Trophoblast cell (in vitro differentiated cells and primary cell): ENCODE measurements at regions not wholly inside any gene's neighbourhood (a gene's known extent, or its start where the extent isn't known, plus 50 kb on each side); places are given as distances from the start of the nearest gene placed in this dataset.
"Not testable (repeated sequence)": the region's sequence is repeated elsewhere in the genome, so short reads cannot be mapped to it uniquely, and the experiment has no call there.

Source experiments
- DNase-seq, 2 donors: peaks; one replicate each; pipeline ENCODE4 v3.0.0-alpha.2; 2016
- H2AFZ ChIP-seq: 2 replicates; pipeline ENCODE4 v1.6.1; 2013; ENCODE audit warnings: low read length, moderate library complexity, mild to moderate bottlenecking; ENCODE audit not compliant: insufficient read depth, poor library complexity
- H2AK5ac ChIP-seq: 2 replicates; pipeline ENCODE4 v1.6.1; 2013; ENCODE audit warnings: mild to moderate bottlenecking, low read length
- H2BK120ac ChIP-seq: 2 replicates; pipeline ENCODE4 v1.6.1; 2013; ENCODE audit warnings: low read length, mild to moderate bottlenecking, moderate library complexity; ENCODE audit not compliant: insufficient read depth, poor library complexity
- H2BK12ac ChIP-seq: 2 replicates; pipeline ENCODE4 v1.6.1; 2013; ENCODE audit warnings: mild to moderate bottlenecking, low read length, moderate library complexity
- H2BK5ac ChIP-seq: 2 replicates; pipeline ENCODE4 v1.6.1; 2013; ENCODE audit warnings: low read length, low read depth, moderate library complexity, mild to moderate bottlenecking; ENCODE audit not compliant: poor library complexity
- H3K14ac ChIP-seq: 2 replicates; pipeline ENCODE4 v1.6.1; 2013; ENCODE audit warnings: mild to moderate bottlenecking, low read length
- H3K18ac ChIP-seq: 2 replicates; pipeline ENCODE4 v1.6.1; 2013; ENCODE audit warnings: mild to moderate bottlenecking, low read length
- H3K23ac ChIP-seq: 2 replicates; pipeline ENCODE4 v1.6.1; 2013; ENCODE audit warnings: low read length
- H3K27ac ChIP-seq: 2 replicates; pipeline ENCODE4 v1.5.1; 2013; ENCODE audit warnings: low read depth, mild to moderate bottlenecking, inconsistent platforms, low read length, moderate library complexity
- H3K27me3 ChIP-seq: 2 replicates; pipeline ENCODE4 v1.6.1; 2013; ENCODE audit warnings: inconsistent platforms, mild to moderate bottlenecking, low read length, moderate library complexity; ENCODE audit not compliant: insufficient read depth
- H3K36me3 ChIP-seq, 2 experiments: 1 replicate in 1 of 2; 2 replicates in 1 of 2; pipeline ENCODE4 v1.6.1; 2013; ENCODE audit warnings: low read length in 2 of 2, mild to moderate bottlenecking in 2 of 2, moderate library complexity in 1 of 2; ENCODE audit not compliant: insufficient read depth in 2 of 2, control insufficient read depth in 1 of 2
- H3K4ac ChIP-seq: 2 replicates; pipeline ENCODE4 v1.6.1; 2013; ENCODE audit warnings: low read depth, mild to moderate bottlenecking, low read length, moderate library complexity
- H3K4me1 ChIP-seq, 2 experiments: 1 replicate in 1 of 2; 2 replicates in 1 of 2; pipeline ENCODE4 v1.6.1; 2013; ENCODE audit warnings: low read length in 2 of 2, mild to moderate bottlenecking in 2 of 2, moderate library complexity in 1 of 2; ENCODE audit not compliant: insufficient read depth in 2 of 2, control insufficient read depth in 1 of 2
- H3K4me2 ChIP-seq: 2 replicates; pipeline ENCODE4 v1.6.1; 2013; ENCODE audit warnings: inconsistent platforms, mild to moderate bottlenecking, low read length, moderate library complexity
- H3K4me3 ChIP-seq: 2 replicates; pipeline ENCODE4 v1.5.1; 2013; ENCODE audit warnings: mild to moderate bottlenecking, low read depth, low read length, inconsistent platforms
- H3K79me1 ChIP-seq: one replicate; pipeline ENCODE4 v1.6.1; 2013; ENCODE audit warnings: low read length
- H3K79me2 ChIP-seq: 2 replicates; pipeline ENCODE4 v1.6.1; 2013; ENCODE audit warnings: low read length, mild to moderate bottlenecking; ENCODE audit not compliant: control insufficient read depth, insufficient read depth, poor library complexity
- H3K9ac ChIP-seq: 2 replicates; pipeline ENCODE4 v1.6.1; 2013; ENCODE audit warnings: mild to moderate bottlenecking, low read length
- H3K9me3 ChIP-seq: 2 replicates; pipeline ENCODE4 v1.6.1; 2013; ENCODE audit warnings: low read depth, mild to moderate bottlenecking, control low read depth, inconsistent platforms, low read length; ENCODE audit not compliant: insufficient read depth
- H4K12ac ChIP-seq: 2 replicates; pipeline ENCODE4 v1.6.1; 2013; ENCODE audit warnings: low read depth, mild to moderate bottlenecking, low read length, moderate library complexity
- H4K8ac ChIP-seq: 2 replicates; pipeline ENCODE4 v1.6.1; 2013; ENCODE audit warnings: low read depth, mild to moderate bottlenecking, low read length, moderate library complexity
- H4K91ac ChIP-seq: one replicate; pipeline ENCODE4 v1.6.1; 2013; ENCODE audit warnings: low read depth, mild to moderate bottlenecking, low read length, moderate library complexity
- WGBS: extraction: QIAGEN DNeasy Blood & Tissue Kit; methylation state at CpG from one replicate; pipeline ENCODE4 v1.1.7; 2013; ENCODE audit warnings: missing lambda C conversion rate; ENCODE audit not compliant: insufficient read length, insufficient coverage; ENCODE audit errors: extremely low coverage; 5-methylcytosine and 5-hydroxymethylcytosine counted together

DNA sequence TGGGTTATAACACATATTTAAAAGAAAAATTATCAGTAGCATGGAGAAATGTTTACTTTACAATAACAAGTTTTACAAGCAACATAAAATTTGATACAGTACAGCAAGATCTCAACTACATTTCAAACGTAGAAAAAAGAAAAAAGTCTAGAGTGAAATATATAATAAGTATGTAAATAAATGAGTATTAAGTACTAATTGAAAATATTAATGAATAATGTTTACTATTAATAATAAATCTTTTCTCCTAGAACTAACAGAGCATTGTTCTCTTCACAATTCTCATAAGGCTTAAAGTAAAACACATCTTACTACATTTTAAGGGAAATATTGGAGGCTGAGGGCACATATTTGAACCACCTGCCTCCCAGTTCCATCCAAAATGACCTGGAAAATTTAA, 72.1 kb downstream of the TMEM212 start:
- no peak overlapping the region for H3K4me3 ChIP-seq
- H2BK5ac ChIP-seq = no peak overlapping the region
- H3K4ac ChIP-seq = no peak overlapping the region
- H3K36me3 ChIP-seq = no peaks in the 10 kb centered on the region
- no peaks in the 10 kb centered on the region for H3K4me1 ChIP-seq
- H4K12ac ChIP-seq = no peak overlapping the region
- H3K9ac ChIP-seq = no peak overlapping the region
- no peak overlapping the region for H3K4me2 ChIP-seq
- H2BK120ac ChIP-seq = no peak overlapping the region
- no peak overlapping the region for H2AK5ac ChIP-seq
- H3K27ac ChIP-seq = no peak overlapping the region
- no peak overlapping the region for H3K23ac ChIP-seq
- DNase-seq = no peak
- H2AFZ ChIP-seq = no peak overlapping the region
- H2BK12ac ChIP-seq = no peak overlapping the region
- H3K9me3 ChIP-seq = no peaks in the 10 kb centered on the region
- H3K18ac ChIP-seq = no peak overlapping the region
- no peak overlapping the region for H3K14ac ChIP-seq
- no peaks in the 10 kb centered on the region for H3K79me2 ChIP-seq
- no peaks in the 10 kb centered on the region for H3K27me3 ChIP-seq
- H4K8ac ChIP-seq = no peak overlapping the region
- no peaks in the 10 kb centered on the region for H3K79me1 ChIP-seq
- WGBS = no CpG with 5 or more reads among the region's 1 CpG
- H4K91ac ChIP-seq = no peak overlapping the region

DNA sequence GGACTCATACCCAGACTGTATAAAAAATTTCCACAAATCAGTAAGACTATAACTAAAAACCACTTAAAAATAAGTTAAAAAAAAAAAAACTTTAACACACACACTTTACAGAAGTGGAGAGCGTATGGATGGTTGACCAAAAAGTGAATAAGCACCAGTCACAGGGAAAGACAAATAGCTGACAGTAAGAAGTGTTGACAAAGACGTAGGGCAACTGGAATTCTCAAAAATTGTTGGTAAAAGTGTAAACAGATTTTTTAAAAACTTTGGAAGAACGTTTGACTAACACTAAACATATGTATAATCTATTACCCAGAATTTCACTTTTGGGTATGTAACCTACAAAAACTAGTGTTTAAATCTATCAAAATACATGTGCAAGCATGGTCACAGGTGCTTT, 73.7 kb downstream of the TMEM212 start:
- H3K4ac ChIP-seq = no peak overlapping the region
- H4K12ac ChIP-seq = no peak overlapping the region
- no peaks in the 10 kb centered on the region for H3K36me3 ChIP-seq
- H3K4me1 ChIP-seq = no peaks in the 10 kb centered on the region
- H4K8ac ChIP-seq = no peak overlapping the region
- H2AFZ ChIP-seq = no peak overlapping the region
- H2BK12ac ChIP-seq = no peak overlapping the region
- no peak overlapping the region for H3K18ac ChIP-seq
- no peak overlapping the region for H3K14ac ChIP-seq
- no peak overlapping the region for H3K23ac ChIP-seq
- no peak overlapping the region for H3K27ac ChIP-seq
- no peak overlapping the region for H2BK120ac ChIP-seq
- H2BK5ac ChIP-seq = no peak overlapping the region
- H3K9ac ChIP-seq = no peak overlapping the region
- no peaks in the 10 kb centered on the region for H3K79me2 ChIP-seq
- no peaks in the 10 kb centered on the region for H3K9me3 ChIP-seq
- H3K4me3 ChIP-seq = no peak overlapping the region
- no peak overlapping the region for H4K91ac ChIP-seq
- H3K4me2 ChIP-seq = no peak overlapping the region
- no CpG with 5 or more reads among the region's 3 CpGs for WGBS
- H2AK5ac ChIP-seq = no peak overlapping the region
- H3K27me3 ChIP-seq = no peaks in the 10 kb centered on the region
- no peak for DNase-seq
- no peaks in the 10 kb centered on the region for H3K79me1 ChIP-seq

DNA sequence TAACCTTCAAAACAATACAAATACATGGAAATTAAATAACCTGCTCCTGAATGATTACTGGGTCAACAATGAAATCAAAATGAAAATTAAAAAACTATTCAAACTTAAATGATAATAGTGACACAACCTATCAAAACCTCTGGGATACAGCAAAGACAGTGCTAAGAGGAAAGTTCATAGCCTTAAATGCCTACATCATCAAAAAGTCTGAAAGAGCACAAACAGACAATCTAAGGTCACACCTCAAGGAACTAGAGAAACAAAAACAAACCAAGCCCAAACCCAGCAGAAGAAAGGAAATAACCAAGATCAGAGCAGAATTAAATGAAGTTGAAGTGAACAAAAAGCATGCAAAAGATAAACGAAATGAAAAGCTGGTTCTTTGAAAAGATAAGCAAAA, 79.5 kb downstream of the TMEM212 start:
- H2AK5ac ChIP-seq, H3K79me2 ChIP-seq: not testable (repeated sequence)
- no CpG with 5 or more reads among the region's 1 CpG for WGBS

DNA sequence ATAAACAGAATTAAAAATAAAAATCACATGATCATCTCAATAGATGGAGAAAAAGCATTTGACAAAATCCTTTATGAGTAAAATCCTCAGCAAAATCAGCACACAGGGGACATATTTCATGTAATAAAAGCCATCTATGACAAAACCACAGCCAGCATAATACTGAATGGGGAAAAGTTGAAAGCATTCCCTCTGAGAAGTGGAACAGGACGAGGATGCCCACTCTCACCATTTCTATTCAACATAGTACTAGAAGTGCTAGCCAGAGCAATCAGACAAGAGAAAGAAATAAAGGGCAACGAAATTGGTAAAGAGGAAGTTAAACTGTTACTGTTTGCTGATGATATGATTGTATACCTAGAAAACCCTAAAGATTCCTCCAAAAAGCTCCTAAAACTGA, 80.5 kb downstream of the TMEM212 start:
- not testable (repeated sequence) for H3K27ac ChIP-seq, H3K79me1 ChIP-seq, H3K4me1 ChIP-seq, H4K8ac ChIP-seq, H3K36me3 ChIP-seq, H3K9me3 ChIP-seq, H2AFZ ChIP-seq, H3K9ac ChIP-seq, H3K4ac ChIP-seq, H3K14ac ChIP-seq, H3K27me3 ChIP-seq, H4K91ac ChIP-seq, H3K18ac ChIP-seq, H3K23ac ChIP-seq, H3K79me2 ChIP-seq, H3K4me3 ChIP-seq, H2AK5ac ChIP-seq, DNase-seq, H4K12ac ChIP-seq, H2BK5ac ChIP-seq, H3K4me2 ChIP-seq, H2BK12ac ChIP-seq, H2BK120ac ChIP-seq
- WGBS = no CpG with 5 or more reads among the region's 2 CpGs

More for the DNA sequence above, 79.5 kb downstream of the TMEM212 start:
- DNase-seq, H3K14ac ChIP-seq, H3K9me3 ChIP-seq, H4K8ac ChIP-seq, H3K18ac ChIP-seq, H2BK5ac ChIP-seq, H2AFZ ChIP-seq, H3K27ac ChIP-seq, H3K9ac ChIP-seq, H3K4ac ChIP-seq, H4K12ac ChIP-seq, H2BK120ac ChIP-seq, H3K23ac ChIP-seq, H2BK12ac ChIP-seq, H3K4me1 ChIP-seq, H3K79me1 ChIP-seq, H3K4me2 ChIP-seq, H3K36me3 ChIP-seq, H3K4me3 ChIP-seq, H3K27me3 ChIP-seq, H4K91ac ChIP-seq: not testable (repeated sequence)
